ENCODE measurements at regions not wholly inside any gene's neighbourhood (a gene's known extent, or its start where the extent isn't known, plus 50 kb on each side); places are given as distances from the start of the nearest gene placed in this dataset.

- DNase-seq = no peak
Measured at GRCh38 chr18:61616111-61616610, 276.6 kb downstream of the RNF152 start.

- DNase-seq = no peak
Measured at GRCh38 chr18:61612517-61612916, 279.3 kb downstream of the CDH20 start.

- no peak for DNase-seq
Measured at GRCh38 chr18:61609131-61609530, 275.9 kb downstream of the CDH20 start.

DNA sequence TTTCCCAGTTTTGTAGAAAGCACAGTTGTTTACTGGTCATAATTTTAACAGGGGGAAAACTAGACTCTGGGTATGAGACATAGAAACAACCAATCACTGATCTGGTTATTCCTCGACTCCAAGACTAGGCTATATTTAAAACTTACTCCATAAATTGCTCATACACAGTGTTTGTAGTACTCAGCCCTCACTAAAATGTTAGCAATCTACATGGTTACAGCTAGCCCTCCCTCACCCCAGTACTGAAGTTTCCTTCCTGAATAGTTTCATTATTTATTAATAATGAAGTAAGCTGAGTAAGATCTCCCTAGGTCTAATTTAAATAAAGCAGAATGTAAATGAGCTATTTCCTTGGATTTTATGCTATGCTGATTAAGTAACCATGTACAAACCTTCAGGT is 275.1 kb downstream of the CDH20 start:
- DNase-seq = no peak

GRCh38 chr18:61607867-61608266 is 274.6 kb downstream of the CDH20 start:
- DNase-seq = no peak

DNA sequence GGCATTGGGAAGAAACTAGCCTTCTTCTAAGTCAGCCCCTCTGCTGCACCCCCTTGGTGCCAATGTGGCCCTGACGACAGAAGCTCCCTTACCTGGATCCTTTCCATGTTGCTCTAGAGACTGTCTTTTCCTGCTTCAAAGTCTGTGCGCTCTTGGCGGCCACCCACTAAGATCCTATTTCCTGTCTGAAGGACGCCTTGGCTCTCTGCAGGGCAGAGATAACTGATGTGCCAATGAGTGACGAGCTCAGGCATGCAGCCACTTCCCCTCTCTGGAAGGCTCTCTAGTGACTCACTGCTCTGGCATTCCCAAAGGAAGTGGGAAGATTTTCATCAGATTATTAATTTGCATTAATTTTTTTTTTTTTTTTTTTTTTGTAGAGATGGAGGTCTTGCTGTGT is 273.5 kb downstream of the CDH20 start:
- DNase-seq = no peak

GRCh38 chr18:61606068-61606660 is 272.9 kb downstream of the CDH20 start:
- no peak for DNase-seq

DNA sequence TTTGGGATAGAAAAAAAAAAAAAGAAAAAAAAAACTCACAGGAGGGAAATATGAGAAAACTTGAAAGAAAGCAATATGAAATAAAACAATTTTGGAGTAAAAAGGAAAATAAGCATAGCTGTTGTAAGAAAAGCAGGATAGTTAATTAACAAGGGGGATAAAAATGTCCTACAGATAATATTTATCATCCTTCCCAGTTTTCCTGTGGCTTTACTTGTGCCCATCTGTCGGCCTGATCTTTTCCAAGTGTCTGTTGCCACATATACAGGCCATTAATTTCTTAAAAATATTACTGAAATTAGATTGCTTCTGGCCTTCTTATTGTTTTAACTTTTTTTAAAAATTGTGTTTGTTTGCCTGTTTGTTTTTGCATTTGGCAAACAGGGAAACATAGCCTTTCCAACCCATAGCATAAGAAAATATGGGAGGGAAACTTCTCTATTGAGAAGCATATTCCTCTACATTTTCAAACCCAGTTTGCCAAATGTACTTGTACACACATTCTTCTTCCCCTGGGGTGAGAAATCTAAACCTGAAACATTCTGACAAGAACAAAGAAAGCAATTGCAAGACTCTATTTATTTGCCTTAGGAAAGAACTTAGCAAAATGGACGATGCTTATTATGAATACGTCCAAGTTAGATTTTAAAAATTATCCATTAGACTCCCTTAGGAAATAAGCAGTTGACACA is 272.3 kb downstream of the CDH20 start:
- DNase-seq = no peak

Data from NCI-H2029 (cell line).